NB4 (cell line): ENCODE measurements at regions not wholly inside any gene's neighbourhood (a gene's known extent, or its start where the extent isn't known, plus 50 kb on each side); places are given as distances from the start of the nearest gene placed in this dataset.

Experiments
- MYC ChIP-seq: IDR thresholded peaks from 2 replicates; pipeline ENCODE4 v1.6.1; 2011; ENCODE audit warnings: low read depth, low read length
- POLR2A ChIP-seq: IDR thresholded peaks from 2 replicates; pipeline ENCODE4 v1.6.1; 2011; ENCODE audit warnings: mild to moderate bottlenecking; ENCODE audit not compliant: insufficient read length; ENCODE audit errors: extremely low read depth
- TF ChIP-seq, protein P1 (sequence below): IDR thresholded peaks from one replicate; pipeline ENCODE4 v1.5.1; 2012; ENCODE audit warnings: low read depth, low read length

DNA sequence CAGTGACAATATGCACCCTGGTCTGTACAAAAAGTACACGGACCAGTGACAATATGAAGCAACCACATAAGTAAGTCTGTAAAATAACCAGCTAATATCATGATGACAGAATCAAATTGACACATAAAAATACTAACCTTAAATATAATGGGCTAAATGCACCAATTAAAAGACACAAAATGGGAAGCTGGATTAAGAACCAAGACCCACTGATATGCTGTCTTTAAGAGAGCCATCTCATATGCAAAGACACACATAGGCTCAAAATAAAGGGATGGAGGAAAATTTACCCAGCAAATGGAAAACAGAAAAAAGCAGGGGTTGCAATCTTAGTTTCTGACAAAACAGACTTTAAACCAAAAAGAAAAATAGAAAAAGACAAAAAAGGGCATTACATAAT is 70.4 kb upstream of the VCAM1 start:
- TF ChIP-seq POLR2A: no peak
- TF ChIP-seq, protein P1, sequence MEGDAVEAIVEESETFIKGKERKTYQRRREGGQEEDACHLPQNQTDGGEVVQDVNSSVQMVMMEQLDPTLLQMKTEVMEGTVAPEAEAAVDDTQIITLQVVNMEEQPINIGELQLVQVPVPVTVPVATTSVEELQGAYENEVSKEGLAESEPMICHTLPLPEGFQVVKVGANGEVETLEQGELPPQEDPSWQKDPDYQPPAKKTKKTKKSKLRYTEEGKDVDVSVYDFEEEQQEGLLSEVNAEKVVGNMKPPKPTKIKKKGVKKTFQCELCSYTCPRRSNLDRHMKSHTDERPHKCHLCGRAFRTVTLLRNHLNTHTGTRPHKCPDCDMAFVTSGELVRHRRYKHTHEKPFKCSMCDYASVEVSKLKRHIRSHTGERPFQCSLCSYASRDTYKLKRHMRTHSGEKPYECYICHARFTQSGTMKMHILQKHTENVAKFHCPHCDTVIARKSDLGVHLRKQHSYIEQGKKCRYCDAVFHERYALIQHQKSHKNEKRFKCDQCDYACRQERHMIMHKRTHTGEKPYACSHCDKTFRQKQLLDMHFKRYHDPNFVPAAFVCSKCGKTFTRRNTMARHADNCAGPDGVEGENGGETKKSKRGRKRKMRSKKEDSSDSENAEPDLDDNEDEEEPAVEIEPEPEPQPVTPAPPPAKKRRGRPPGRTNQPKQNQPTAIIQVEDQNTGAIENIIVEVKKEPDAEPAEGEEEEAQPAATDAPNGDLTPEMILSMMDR: no peak
- TF ChIP-seq MYC: no peak
